ENCODE measurements at regions not wholly inside any gene's neighbourhood (a gene's known extent, or its start where the extent isn't known, plus 50 kb on each side); places are given as distances from the start of the nearest gene placed in this dataset.

DNA sequence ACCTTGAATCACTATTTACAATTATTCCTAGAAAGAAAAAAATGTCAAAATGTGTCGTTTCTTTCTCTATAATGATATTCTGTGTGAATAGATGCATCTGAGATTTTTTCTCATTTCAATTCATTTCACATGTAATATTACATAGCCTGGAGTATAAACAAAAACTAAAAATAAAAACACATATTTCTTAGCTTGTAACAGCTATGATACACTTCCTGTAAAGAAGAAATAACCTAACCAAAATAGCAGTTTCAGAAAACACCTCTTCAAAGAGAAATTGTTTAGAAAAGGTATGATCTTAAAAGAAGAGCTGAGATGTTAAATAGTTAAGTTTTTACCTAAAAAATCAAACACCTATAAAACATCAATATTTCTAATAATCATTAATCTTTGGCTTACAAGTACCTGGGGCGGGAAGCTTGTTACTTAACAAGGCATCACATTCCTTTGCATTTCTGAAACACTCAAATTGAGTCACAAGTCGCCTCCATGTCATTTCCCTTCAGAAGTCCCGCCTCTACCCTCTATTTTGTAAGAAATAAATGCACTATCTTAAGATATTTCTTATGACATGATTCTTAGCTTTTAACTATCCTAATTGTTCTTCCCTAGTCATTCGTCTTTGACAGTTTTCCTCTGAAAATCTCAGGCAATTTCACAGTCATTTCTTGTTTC lies 76.5 kb downstream of the PCDH18 start:
- no TSS peak for BruUV-seq (replicated peaks)
- POLR2A ChIA-PET (ENCODE audit: unreplicated experiment), result no interaction called here
- H2AK5ac ChIP-seq (ENCODE audit: low read depth, low read length), result no peak overlapping the region
- H4K91ac ChIP-seq (ENCODE audit: insufficient read depth, low read depth, low read length), result no peak overlapping the region
- TF ChIP-seq, protein P1, sequence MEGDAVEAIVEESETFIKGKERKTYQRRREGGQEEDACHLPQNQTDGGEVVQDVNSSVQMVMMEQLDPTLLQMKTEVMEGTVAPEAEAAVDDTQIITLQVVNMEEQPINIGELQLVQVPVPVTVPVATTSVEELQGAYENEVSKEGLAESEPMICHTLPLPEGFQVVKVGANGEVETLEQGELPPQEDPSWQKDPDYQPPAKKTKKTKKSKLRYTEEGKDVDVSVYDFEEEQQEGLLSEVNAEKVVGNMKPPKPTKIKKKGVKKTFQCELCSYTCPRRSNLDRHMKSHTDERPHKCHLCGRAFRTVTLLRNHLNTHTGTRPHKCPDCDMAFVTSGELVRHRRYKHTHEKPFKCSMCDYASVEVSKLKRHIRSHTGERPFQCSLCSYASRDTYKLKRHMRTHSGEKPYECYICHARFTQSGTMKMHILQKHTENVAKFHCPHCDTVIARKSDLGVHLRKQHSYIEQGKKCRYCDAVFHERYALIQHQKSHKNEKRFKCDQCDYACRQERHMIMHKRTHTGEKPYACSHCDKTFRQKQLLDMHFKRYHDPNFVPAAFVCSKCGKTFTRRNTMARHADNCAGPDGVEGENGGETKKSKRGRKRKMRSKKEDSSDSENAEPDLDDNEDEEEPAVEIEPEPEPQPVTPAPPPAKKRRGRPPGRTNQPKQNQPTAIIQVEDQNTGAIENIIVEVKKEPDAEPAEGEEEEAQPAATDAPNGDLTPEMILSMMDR (conservative IDR thresholded peaks at IDR 0.05; ENCODE audit: low read depth, low read length), result no peak
- no peak for TF ChIP-seq NFE2L2 (IDR thresholded peaks at IDR 0.05; ENCODE audit: low read depth, low read length)
- no peak for TF ChIP-seq MAFK (IDR thresholded peaks at IDR 0.05; ENCODE audit: low read depth, low read length)
- TF ChIP-seq MAZ (IDR thresholded peaks at IDR 0.05; ENCODE audit: borderline replicate concordance, low read depth, low read length), result no peak
- no peak for TF ChIP-seq BHLHE40 (IDR thresholded peaks at IDR 0.05; ENCODE audit: low read depth, low read length)
- no peak for TF ChIP-seq CEBPB (IDR thresholded peaks at IDR 0.05; ENCODE audit: low read depth, low read length)
- TF ChIP-seq RFX5 (IDR thresholded peaks at IDR 0.05; ENCODE audit: low read depth, low read length), result no peak
- no peak for TF ChIP-seq RAD21 (IDR thresholded peaks at IDR 0.05; ENCODE audit: low read length)
- no peak for TF ChIP-seq MXI1 (IDR thresholded peaks at IDR 0.05; ENCODE audit: borderline replicate concordance, low read depth, low read length)
- H2BK15ac ChIP-seq (ENCODE audit: low read depth, low read length), result no peak overlapping the region
- no peak overlapping the region for H3K4me3 ChIP-seq (ENCODE audit: insufficient read depth, low read depth, low read length)
- intact Hi-C loops (cut with micrococcal nuclease) (no loop called here), dilution Hi-C loops (cut with HindIII; ENCODE audit: low sequenced_read_pairs, unreplicated experiment) (no loop called here), in situ Hi-C loops (cut with MboI; ENCODE audit: low sequenced_read_pairs) (no loop called here)
- no peak overlapping the region for H3K9ac ChIP-seq (ENCODE audit: low read depth, low read length)
- DNase-seq (no peak), ATAC-seq (ENCODE audit: low read depth) (no peak)
- H4K5ac ChIP-seq (ENCODE audit: low read depth, low read length), result no peak overlapping the region
- H3K27ac ChIP-seq (ENCODE audit: insufficient read depth, low read length), result no peak overlapping the region
- no peak overlapping the region for H3K23ac ChIP-seq (ENCODE audit: low read depth, low read length)
- H2BK120ac ChIP-seq (ENCODE audit: low read depth, low read length), result no peak overlapping the region
- no peaks in the 10 kb centered on the region for H3K79me1 ChIP-seq (ENCODE audit: low read depth in 1 of 2, low read length in 2 of 2)
- H2AK9ac ChIP-seq (replicated peaks; ENCODE audit: low read depth, low read length, poor library complexity), result no peak overlapping the region
- H2BK20ac ChIP-seq (ENCODE audit: low read depth, low read length), result no peak overlapping the region
- H3K56ac ChIP-seq (ENCODE audit: extremely low read depth, insufficient read depth, low read length), result no peak overlapping the region
- H3K14ac ChIP-seq (replicated peaks; ENCODE audit: low read depth, low read length), result no peak overlapping the region
- H3K27me3 ChIP-seq (ENCODE audit: control insufficient read depth, insufficient read depth, low read length), result no peaks in the 10 kb centered on the region
- H4K20me1 ChIP-seq (ENCODE audit: insufficient read depth, low read length), result no peaks in the 10 kb centered on the region
- no peak overlapping the region for H3K4me2 ChIP-seq (ENCODE audit: low read depth, low read length)
- H3K18ac ChIP-seq (ENCODE audit: low read depth, low read length), result no peak overlapping the region
- H2AFZ ChIP-seq (replicated peaks; ENCODE audit: low read length, poor library complexity), result no peak overlapping the region
- no peaks in the 10 kb centered on the region for H3K36me3 ChIP-seq (ENCODE audit: control insufficient read depth, insufficient read depth, low read length)
- CTCF ChIA-PET, result interaction anchor here (1.1 to 1.5 kb wide), 2 partner anchors 15 to 19 kb away, joined by 3 read pairs; no protein-coding TSS in a partner anchor
- H4K8ac ChIP-seq (ENCODE audit: low read depth in 2 of 2, low read length in 2 of 2), result no peak overlapping the region
- 67% methylated on average over 1 of the region's 5 CpGs; no CpG with 5 or more reads in 1 of the 2 experiments for WGBS, 2 experiments (ENCODE audit: extremely low coverage in 2 of 2, insufficient read length in 1 of 2)
- no peaks in the 10 kb centered on the region for H3K4me1 ChIP-seq (ENCODE audit: control insufficient read depth, insufficient read depth, low read length)
- H3K9me1 ChIP-seq (ENCODE audit: insufficient read depth, low read length), result no peaks in the 10 kb centered on the region
- no peak overlapping the region for H2BK5ac ChIP-seq (ENCODE audit: low read depth, low read length, poor library complexity, severe bottlenecking)
- peaks cover 2% of the 10 kb centered on the region; the same call in 1 of the 2 replicates for H3K9me3 ChIP-seq (ENCODE audit: control insufficient read depth, insufficient read depth, low read length)
- H3K4ac ChIP-seq (ENCODE audit: low read depth, low read length), result no peak overlapping the region

All from IMR-90 (cell line).